GM12878 (cell line): ENCODE measurements at regions not wholly inside any gene's neighbourhood (a gene's known extent, or its start where the extent isn't known, plus 50 kb on each side); places are given as distances from the start of the nearest gene placed in this dataset.

ENCODE experiments used
- EZH2 ChIP-seq: IDR thresholded peaks from 2 replicates; pipeline ENCODE4 v1.6.1; 2012; ENCODE audit warnings: low read depth, mild to moderate bottlenecking, control low read depth, inconsistent platforms, low read length, borderline replicate concordance; ENCODE audit not compliant: control insufficient read depth
- FOXM1 ChIP-seq: IDR thresholded peaks from 2 replicates; pipeline ENCODE4 v1.6.1; 2012; ENCODE audit warnings: low read depth, mild to moderate bottlenecking, inconsistent platforms, low read length, moderate library complexity
- MXI1 ChIP-seq: fragments of 150-350 bp; IDR thresholded peaks from 2 replicates; pipeline ENCODE4 v1.6.1; 2011; ENCODE audit warnings: low read depth, mild to moderate bottlenecking, inconsistent platforms, low read length, improper control_type of control experiment
- POLR2AphosphoS2 ChIP-seq: IDR thresholded peaks from 2 replicates; pipeline ENCODE4 v1.6.1; 2011; ENCODE audit warnings: low read depth, mild to moderate bottlenecking, low read length, improper control_type of control experiment, moderate library complexity
- POLR2AphosphoS5 ChIP-seq: IDR thresholded peaks from 2 replicates; pipeline ENCODE4 v1.6.1; 2011; ENCODE audit warnings: mild to moderate bottlenecking, low read length, inconsistent platforms
- RFX5 ChIP-seq: IDR thresholded peaks from 2 replicates; pipeline ENCODE4 v1.6.1; 2011; ENCODE audit warnings: low read depth, low read length, improper control_type of control experiment
- TF ChIP-seq, protein P1 (sequence below), 3 experiments: IDR thresholded peaks in 2 of 3; conservative IDR thresholded peaks in 1 of 3; 2 replicates each; pipeline ENCODE4 v1.5.1; 2011; ENCODE audit warnings: low read depth in 3 of 3, low read length in 3 of 3, mild to moderate bottlenecking in 3 of 3, control low read depth in 2 of 3, moderate library complexity in 2 of 3, inconsistent platforms in 1 of 3, mixed read lengths in 1 of 3; ENCODE audit not compliant: control insufficient read depth in 2 of 3, insufficient read depth in 1 of 3; ENCODE audit errors: extremely low read depth in 1 of 3

DNA sequence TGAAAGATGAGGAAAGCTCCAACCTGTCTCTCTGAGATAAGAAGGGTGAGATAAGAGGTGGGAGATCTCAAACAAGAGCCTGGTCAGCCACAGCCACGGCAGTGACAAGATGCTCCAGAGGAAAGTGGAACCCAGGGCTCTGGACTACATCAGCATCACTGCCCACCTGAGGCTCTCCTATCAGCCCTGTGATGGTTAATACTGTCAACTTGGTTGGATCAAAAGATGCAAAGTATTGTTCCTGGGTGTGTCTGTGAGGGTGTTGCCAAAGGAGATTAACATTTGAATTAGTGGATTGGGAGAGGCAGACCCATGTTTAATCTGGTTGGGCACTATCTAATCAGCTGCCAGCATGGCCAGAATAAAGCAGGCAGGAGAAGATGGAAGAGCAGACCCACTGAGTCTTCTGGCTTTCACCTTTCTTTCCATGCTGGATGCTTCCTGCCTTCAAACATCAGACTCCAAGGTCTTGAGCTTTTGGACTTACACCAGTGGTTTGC is 476.6 kb upstream of the NBEA start:
- TF ChIP-seq MXI1 (no peak), POLR2AphosphoS2 (no peak), POLR2AphosphoS5 (no peak), FOXM1 (no peak), RFX5 (no peak), EZH2 (no peak)
- TF ChIP-seq, protein P1, sequence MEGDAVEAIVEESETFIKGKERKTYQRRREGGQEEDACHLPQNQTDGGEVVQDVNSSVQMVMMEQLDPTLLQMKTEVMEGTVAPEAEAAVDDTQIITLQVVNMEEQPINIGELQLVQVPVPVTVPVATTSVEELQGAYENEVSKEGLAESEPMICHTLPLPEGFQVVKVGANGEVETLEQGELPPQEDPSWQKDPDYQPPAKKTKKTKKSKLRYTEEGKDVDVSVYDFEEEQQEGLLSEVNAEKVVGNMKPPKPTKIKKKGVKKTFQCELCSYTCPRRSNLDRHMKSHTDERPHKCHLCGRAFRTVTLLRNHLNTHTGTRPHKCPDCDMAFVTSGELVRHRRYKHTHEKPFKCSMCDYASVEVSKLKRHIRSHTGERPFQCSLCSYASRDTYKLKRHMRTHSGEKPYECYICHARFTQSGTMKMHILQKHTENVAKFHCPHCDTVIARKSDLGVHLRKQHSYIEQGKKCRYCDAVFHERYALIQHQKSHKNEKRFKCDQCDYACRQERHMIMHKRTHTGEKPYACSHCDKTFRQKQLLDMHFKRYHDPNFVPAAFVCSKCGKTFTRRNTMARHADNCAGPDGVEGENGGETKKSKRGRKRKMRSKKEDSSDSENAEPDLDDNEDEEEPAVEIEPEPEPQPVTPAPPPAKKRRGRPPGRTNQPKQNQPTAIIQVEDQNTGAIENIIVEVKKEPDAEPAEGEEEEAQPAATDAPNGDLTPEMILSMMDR (IDR thresholded peaks at IDR 0.05 in 2 of 3, conservative IDR thresholded peaks at IDR 0.05 in 1 of 3; ENCODE audit: control insufficient read depth in 2 of 3, extremely low read depth in 1 of 3, insufficient read depth in 1 of 3, low read depth in 3 of 3, low read length in 3 of 3) = no peak
